ENCODE measurements at regions not wholly inside any gene's neighbourhood (a gene's known extent, or its start where the extent isn't known, plus 50 kb on each side); places are given as distances from the start of the nearest gene placed in this dataset.

- H3K27ac ChIP-seq (ENCODE audit: low read depth, low read length) = no peak overlapping the region
- no peak for TF ChIP-seq CTCF (IDR thresholded peaks at IDR 0.05; ENCODE audit: extremely low read depth, low read depth, low read length)
Observed at GRCh38 chr18:62634979-62635630, 80.2 kb upstream of the PHLPP1 start.

GRCh38 chr18:62637403-62637802 lies 77.9 kb upstream of the PHLPP1 start:
- Histone ChIP-seq H3K4me3 (ENCODE audit: insufficient read depth, low read length) (no peak overlapping the region), H3K4me2 (ENCODE audit: insufficient read depth, low read length) (no peak overlapping the region), H3K27me3 (ENCODE audit: insufficient read depth, low read length) (peaks cover 5% of the 10 kb centered on the region), H3K27ac (ENCODE audit: low read depth, low read length) (no peak overlapping the region), H3K4me1 (ENCODE audit: insufficient read depth, low read length) (no peaks in the 10 kb centered on the region), H3K36me3 (ENCODE audit: insufficient read depth, low read length) (no peaks in the 10 kb centered on the region), H3K79me2 (ENCODE audit: insufficient read depth, low read length) (no peaks in the 10 kb centered on the region), H3K9me3 (ENCODE audit: low read depth, low read length) (no peaks in the 10 kb centered on the region), H4K20me1 (ENCODE audit: insufficient read depth, low read length) (no peaks in the 10 kb centered on the region), H2AFZ (ENCODE audit: low read length) (no peak overlapping the region)
- no peak for DNase-seq (ENCODE audit: insufficient read length, low spot score, missing footprints)
- no peak for TF ChIP-seq CTCF (IDR thresholded peaks at IDR 0.05; ENCODE audit: extremely low read depth, low read depth, low read length)

More at GRCh38 chr18:62634979-62635630, 80.2 kb upstream of the PHLPP1 start:
- Histone ChIP-seq H3K4me3 (ENCODE audit: insufficient read depth, low read length) (no peak overlapping the region), H3K4me1 (ENCODE audit: insufficient read depth, low read length) (no peaks in the 10 kb centered on the region), H3K27me3 (ENCODE audit: insufficient read depth, low read length) (peaks cover 2% of the 10 kb centered on the region), H3K4me2 (ENCODE audit: insufficient read depth, low read length) (no peak overlapping the region), H3K79me2 (ENCODE audit: insufficient read depth, low read length) (no peaks in the 10 kb centered on the region), H2AFZ (ENCODE audit: low read length) (no peak overlapping the region), H4K20me1 (ENCODE audit: insufficient read depth, low read length) (no peaks in the 10 kb centered on the region), H3K9me3 (ENCODE audit: low read depth, low read length) (no peaks in the 10 kb centered on the region), H3K36me3 (ENCODE audit: insufficient read depth, low read length) (no peaks in the 10 kb centered on the region)
- DNase-seq (ENCODE audit: insufficient read length, low spot score, missing footprints) = no peak

GRCh38 chr18:62637807-62638687 lies 77.3 kb upstream of the PHLPP1 start:
- H3K4me2 ChIP-seq (ENCODE audit: insufficient read depth, low read length) = no peak overlapping the region
- no peak overlapping the region for H3K27ac ChIP-seq (ENCODE audit: low read depth, low read length)
- H3K36me3 ChIP-seq (ENCODE audit: insufficient read depth, low read length) = no peaks in the 10 kb centered on the region
- no peaks in the 10 kb centered on the region for H3K9me3 ChIP-seq (ENCODE audit: low read depth, low read length)
- H3K27me3 ChIP-seq (ENCODE audit: insufficient read depth, low read length) = peaks cover 5% of the 10 kb centered on the region
- no peaks in the 10 kb centered on the region for H4K20me1 ChIP-seq (ENCODE audit: insufficient read depth, low read length)
- H3K4me3 ChIP-seq (ENCODE audit: insufficient read depth, low read length) = no peak overlapping the region
- no peaks in the 10 kb centered on the region for H3K79me2 ChIP-seq (ENCODE audit: insufficient read depth, low read length)
- no peak overlapping the region for H2AFZ ChIP-seq (ENCODE audit: low read length)
- H3K4me1 ChIP-seq (ENCODE audit: insufficient read depth, low read length) = no peaks in the 10 kb centered on the region
- DNase-seq (ENCODE audit: insufficient read length, low spot score, missing footprints) = no peak
- TF ChIP-seq CTCF (IDR thresholded peaks at IDR 0.05; ENCODE audit: extremely low read depth, low read depth, low read length) = peak; percentile 57

GRCh38 chr18:62643181-62643580 lies 72.2 kb upstream of the PHLPP1 start:
- Histone ChIP-seq H3K27ac (ENCODE audit: low read depth, low read length) (no peak overlapping the region), H2AFZ (ENCODE audit: low read length) (no peak overlapping the region), H3K36me3 (ENCODE audit: insufficient read depth, low read length) (no peaks in the 10 kb centered on the region), H3K4me2 (ENCODE audit: insufficient read depth, low read length) (no peak overlapping the region), H3K79me2 (ENCODE audit: insufficient read depth, low read length) (no peaks in the 10 kb centered on the region), H3K27me3 (ENCODE audit: insufficient read depth, low read length) (peaks cover 7% of the 10 kb centered on the region), H3K4me1 (ENCODE audit: insufficient read depth, low read length) (no peaks in the 10 kb centered on the region), H3K4me3 (ENCODE audit: insufficient read depth, low read length) (no peak overlapping the region), H3K9me3 (ENCODE audit: low read depth, low read length) (no peaks in the 10 kb centered on the region), H4K20me1 (ENCODE audit: insufficient read depth, low read length) (no peaks in the 10 kb centered on the region)
- DNase-seq (ENCODE audit: insufficient read length, low spot score, missing footprints) = no peak
- no peak for TF ChIP-seq CTCF (IDR thresholded peaks at IDR 0.05; ENCODE audit: extremely low read depth, low read depth, low read length)
